ENCODE measurements at regions not wholly inside any gene's neighbourhood (a gene's known extent, or its start where the extent isn't known, plus 50 kb on each side); places are given as distances from the start of the nearest gene placed in this dataset.

GRCh38 chr3:67288466-67289106, 290.5 kb downstream of the KBTBD8 start:
- H3K9me3 Mint-ChIP-seq = peaks cover 0 to 5% (median 3%) of the 10 kb centered on the region in 7 donors
- no peak overlapping the region for H3K27ac Mint-ChIP-seq
- Histone ChIP-seq H3K4me2 (replicated peaks; ENCODE audit: extremely low read depth, low read length, poor library complexity, severe bottlenecking) (no peak overlapping the region), H3K4me1 (ENCODE audit: control insufficient read depth in 1 of 2, insufficient read depth in 2 of 2, low read length in 2 of 2) (peaks cover 50 to 52% of the 10 kb centered on the region in 2 donors), H3K9me3 (replicated peaks in 1 of 2; ENCODE audit: control insufficient read depth in 1 of 2, insufficient read depth in 1 of 2, low read length in 2 of 2) (peaks cover 0 to under 1% of the 10 kb centered on the region in 2 donors), H3K4me3 (replicated peaks in 1 of 3; ENCODE audit: low read depth in 2 of 3, low read length in 3 of 3) (no peak overlapping the region), H4K20me1 (ENCODE audit: insufficient read depth, low read length) (no peaks in the 10 kb centered on the region), H3K27ac (ENCODE audit: low read depth in 1 of 2, low read length in 2 of 2) (peak overlapping the region in 1 of 2 donors; percentile 1), H3K36me3 (replicated peaks in 1 of 2; ENCODE audit: control insufficient read depth in 1 of 2, insufficient read depth in 2 of 2, low read length in 2 of 2) (no peaks in the 10 kb centered on the region), H3K27me3 (ENCODE audit: control insufficient read depth in 2 of 2, insufficient read depth in 2 of 2, low read length in 2 of 2) (no peaks in the 10 kb centered on the region), H3K79me2 (ENCODE audit: insufficient read depth, low read length) (no peaks in the 10 kb centered on the region), H2AFZ (ENCODE audit: insufficient read depth, low read depth, low read length, poor library complexity, severe bottlenecking) (no peak overlapping the region), H3K9ac (ENCODE audit: insufficient read depth, low read length, poor library complexity, severe bottlenecking) (no peak overlapping the region)
- DNase-seq = peak in 2 of 3 donors; percentile 4 to 7
- H3K27me3 Mint-ChIP-seq (ENCODE audit: low read depth in 3 of 3) = peaks cover 0 to 2% (median 1%) of the 10 kb centered on the region in 3 donors
- TF ChIP-seq CTCF (IDR thresholded peaks at IDR 0.05) = no peak
- intact Hi-C loops (cut with micrococcal nuclease) = no loop called here
- H3K4me1 Mint-ChIP-seq = peaks cover 59% of the 10 kb centered on the region
- no peaks in the 10 kb centered on the region for H3K36me3 Mint-ChIP-seq
- no CpG with 5 or more reads among the region's 1 CpG for WGBS (ENCODE audit: insufficient coverage)
- no peak overlapping the region for H3K4me3 Mint-ChIP-seq

- Mint-ChIP-seq H3K9me3 (peaks cover 0 to 5% (median 3%) of the 10 kb centered on the region in 7 donors), H3K4me1 (peaks cover 60% of the 10 kb centered on the region), H3K4me3 (no peak overlapping the region), H3K27me3 (ENCODE audit: low read depth in 3 of 3) (peaks cover 0 to 2% (median 1%) of the 10 kb centered on the region in 3 donors), H3K27ac (no peak overlapping the region), H3K36me3 (no peaks in the 10 kb centered on the region)
- intact Hi-C loops (cut with micrococcal nuclease) = no loop called here
- no peaks in the 10 kb centered on the region for H3K36me3 ChIP-seq (replicated peaks in 1 of 2; ENCODE audit: control insufficient read depth in 1 of 2, insufficient read depth in 2 of 2, low read length in 2 of 2)
- TF ChIP-seq CTCF (IDR thresholded peaks at IDR 0.05) = no peak
- H3K79me2 ChIP-seq (ENCODE audit: insufficient read depth, low read length) = no peaks in the 10 kb centered on the region
- WGBS (ENCODE audit: insufficient coverage) = no CpG with 5 or more reads among the region's 1 CpG
- no peaks in the 10 kb centered on the region for H3K9me3 ChIP-seq (replicated peaks in 1 of 2; ENCODE audit: control insufficient read depth in 1 of 2, insufficient read depth in 1 of 2, low read length in 2 of 2)
- no peaks in the 10 kb centered on the region for H4K20me1 ChIP-seq (ENCODE audit: insufficient read depth, low read length)
- H3K9ac ChIP-seq (ENCODE audit: insufficient read depth, low read length, poor library complexity, severe bottlenecking) = no peak overlapping the region
- DNase-seq = no peak
- peak overlapping the region; percentile 33 for H3K4me2 ChIP-seq (replicated peaks; ENCODE audit: extremely low read depth, low read length, poor library complexity, severe bottlenecking)
- H3K27me3 ChIP-seq (ENCODE audit: control insufficient read depth in 2 of 2, insufficient read depth in 2 of 2, low read length in 2 of 2) = no peaks in the 10 kb centered on the region
- no peak overlapping the region for H3K4me3 ChIP-seq (replicated peaks in 1 of 3; ENCODE audit: low read depth in 2 of 3, low read length in 3 of 3)
- H3K4me1 ChIP-seq (ENCODE audit: control insufficient read depth in 1 of 2, insufficient read depth in 2 of 2, low read length in 2 of 2) = peaks cover 50 to 52% of the 10 kb centered on the region in 2 donors
- peak overlapping the region in 1 of 2 donors; percentile 64 for H3K27ac ChIP-seq (ENCODE audit: low read depth in 1 of 2, low read length in 2 of 2)
- no peak overlapping the region for H2AFZ ChIP-seq (ENCODE audit: insufficient read depth, low read depth, low read length, poor library complexity, severe bottlenecking)
These were observed 291.5 kb downstream of the KBTBD8 start for GRCh38 chr3:67289626-67290025.

Data from CD14-positive monocyte (primary cell).